Naive thymus-derived CD8-positive, alpha-beta T cell (primary cell): ENCODE measurements at regions not wholly inside any gene's neighbourhood (a gene's known extent, or its start where the extent isn't known, plus 50 kb on each side); places are given as distances from the start of the nearest gene placed in this dataset.
"Not testable (repeated sequence)": the region's sequence is repeated elsewhere in the genome, so short reads cannot be mapped to it uniquely, and the experiment has no call there.

Experiments
- ATAC-seq, 2 donors: fragments of 150-1000 bp; cut with Tn5 transposase in 1 of 2; sonication (Bioruptor Pico), chemical (Tn5 transposase) in 1 of 2; 1 replicate in 1 of 2; 2 replicates in 1 of 2; pipeline ENCODE4 v1.10.0; 2021; ENCODE audit warnings: mild to moderate bottlenecking in 2 of 2, moderate library complexity in 2 of 2
- POLR2A ChIA-PET: fragments of 350-600 bp; sonication (Branson Sonifier 250); formaldehyde crosslinking; loops from one replicate; lab custom pipeline; 2021; ENCODE audit warnings: antibody characterized with exemption; lab: Charles Lee
- DNase-seq, 10 donors: peaks; one replicate each; pipeline versions ENCODE4 v3.0.0 to v3.0.0-alpha.2; 2020 to 2022
- H3K27ac Mint-ChIP-seq, 10 donors: one replicate each; pipeline ENCODE4 v1.8.0; 2020 to 2022; ENCODE audit warnings: mild to moderate bottlenecking in 10 of 10, mixed read lengths in 10 of 10, moderate library complexity in 4 of 10, inconsistent platforms in 1 of 10
- H3K27me3 Mint-ChIP-seq, 5 donors: one replicate each; pipeline ENCODE4 v1.8.0; 2021 to 2022; ENCODE audit warnings: mixed read lengths in 5 of 5
- H3K36me3 Mint-ChIP-seq, 3 donors: one replicate each; pipeline ENCODE4 v1.8.0; 2020 to 2022; ENCODE audit warnings: mixed read lengths in 3 of 3, mild to moderate bottlenecking in 2 of 3, inconsistent platforms in 1 of 3
- H3K4me1 Mint-ChIP-seq, 4 donors: one replicate each; pipeline ENCODE4 v1.8.0; 2021 to 2022; ENCODE audit warnings: mixed read lengths in 4 of 4
- H3K4me3 Mint-ChIP-seq, 10 donors: one replicate each; pipeline ENCODE4 v1.8.0; 2020 to 2022; ENCODE audit warnings: mild to moderate bottlenecking in 10 of 10, mixed read lengths in 10 of 10, moderate library complexity in 6 of 10, inconsistent platforms in 1 of 10
- H3K9me3 Mint-ChIP-seq, 9 donors: one replicate each; pipeline ENCODE4 v1.8.0; 2020 to 2022; ENCODE audit warnings: mixed read lengths in 9 of 9, mild to moderate bottlenecking in 3 of 9, inconsistent platforms in 1 of 9, moderate library complexity in 1 of 9

DNA sequence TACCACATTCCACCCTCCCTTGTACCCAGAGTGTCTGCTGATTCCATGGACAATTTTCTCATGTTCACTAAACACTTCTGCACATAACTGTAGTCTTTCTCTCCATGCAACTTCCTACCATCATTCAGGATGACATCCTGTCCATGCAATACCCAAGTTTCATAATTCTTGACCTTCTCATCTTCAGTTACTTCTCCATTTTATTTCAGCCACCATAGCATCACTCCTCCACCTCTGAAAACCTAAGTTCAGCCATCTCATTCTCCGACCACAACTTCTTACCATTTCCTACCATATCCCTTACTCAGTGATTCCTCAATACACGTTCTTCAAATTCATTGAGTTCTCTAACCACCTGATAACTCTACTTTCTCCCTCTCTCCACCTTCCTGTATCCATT lies 216.5 kb upstream of the TENT5A start:
- H3K9me3 Mint-ChIP-seq = peaks cover 0 to 40% (median 11%) of the 10 kb centered on the region in 9 donors
- no peak overlapping the region for H3K27ac Mint-ChIP-seq
- peaks cover 0 to 5% (median 0%) of the 10 kb centered on the region in 3 donors for H3K36me3 Mint-ChIP-seq
- H3K4me1 Mint-ChIP-seq = no peaks in the 10 kb centered on the region
- H3K4me3 Mint-ChIP-seq = no peak overlapping the region
- H3K27me3 Mint-ChIP-seq = peaks cover 0 to 13% (median 10%) of the 10 kb centered on the region in 5 donors
- DNase-seq = no peak
- POLR2A ChIA-PET = no interaction called here
- no peak for ATAC-seq

GRCh38 chr6:81966968-81967367 lies 214.5 kb upstream of the TENT5A start:
- ATAC-seq = no peak
- DNase-seq = no peak
- H3K9me3 Mint-ChIP-seq = peaks cover 0 to 25% (median 7%) of the 10 kb centered on the region in 9 donors
- H3K27me3 Mint-ChIP-seq = peaks cover 0 to 13% (median 10%) of the 10 kb centered on the region in 5 donors
- no peak overlapping the region for H3K4me3 Mint-ChIP-seq
- no peak overlapping the region for H3K27ac Mint-ChIP-seq
- POLR2A ChIA-PET = no interaction called here
- H3K4me1 Mint-ChIP-seq = no peaks in the 10 kb centered on the region
- no peaks in the 10 kb centered on the region for H3K36me3 Mint-ChIP-seq

GRCh38 chr6:81962198-81962597 lies 209.7 kb upstream of the TENT5A start:
- no peak for ATAC-seq
- H3K36me3 Mint-ChIP-seq = peaks cover 0 to 8% (median 0%) of the 10 kb centered on the region in 3 donors
- H3K27me3 Mint-ChIP-seq = peaks cover 0 to 5% (median 0%) of the 10 kb centered on the region in 5 donors
- POLR2A ChIA-PET = no interaction called here
- H3K4me1 Mint-ChIP-seq = no peaks in the 10 kb centered on the region
- H3K27ac Mint-ChIP-seq = no peak overlapping the region
- DNase-seq = no peak
- H3K4me3 Mint-ChIP-seq = no peak overlapping the region
- peaks cover 0 to 21% (median 5%) of the 10 kb centered on the region in 9 donors for H3K9me3 Mint-ChIP-seq

GRCh38 chr6:81950877-81951276 lies 198.4 kb upstream of the TENT5A start:
- Mint-ChIP-seq H3K27me3 (peaks cover 0 to 3% (median 0%) of the 10 kb centered on the region in 5 donors), H3K4me3 (no peak overlapping the region), H3K9me3 (peaks cover 0 to 6% (median 2%) of the 10 kb centered on the region in 9 donors), H3K4me1 (no peaks in the 10 kb centered on the region), H3K36me3 (no peaks in the 10 kb centered on the region), H3K27ac (no peak overlapping the region)
- no peak for DNase-seq
- POLR2A ChIA-PET = no interaction called here
- ATAC-seq = no peak

- POLR2A ChIA-PET = no interaction called here
- H3K9me3 Mint-ChIP-seq = peaks cover 0 to 6% (median 2%) of the 10 kb centered on the region in 9 donors
- ATAC-seq (no peak), DNase-seq (no peak)
- H3K4me3 Mint-ChIP-seq = no peak overlapping the region
- H3K36me3 Mint-ChIP-seq = no peaks in the 10 kb centered on the region
- H3K27ac Mint-ChIP-seq = no peak overlapping the region
- H3K27me3 Mint-ChIP-seq = peaks cover 0 to 7% (median 0%) of the 10 kb centered on the region in 5 donors
- H3K4me1 Mint-ChIP-seq = no peaks in the 10 kb centered on the region
Observed at GRCh38 chr6:81948861-81949260, 196.4 kb upstream of the TENT5A start.

GRCh38 chr6:81948196-81948595 lies 195.7 kb upstream of the TENT5A start:
- H3K27me3 Mint-ChIP-seq, H3K4me3 Mint-ChIP-seq, POLR2A ChIA-PET: not testable (repeated sequence)

DNA sequence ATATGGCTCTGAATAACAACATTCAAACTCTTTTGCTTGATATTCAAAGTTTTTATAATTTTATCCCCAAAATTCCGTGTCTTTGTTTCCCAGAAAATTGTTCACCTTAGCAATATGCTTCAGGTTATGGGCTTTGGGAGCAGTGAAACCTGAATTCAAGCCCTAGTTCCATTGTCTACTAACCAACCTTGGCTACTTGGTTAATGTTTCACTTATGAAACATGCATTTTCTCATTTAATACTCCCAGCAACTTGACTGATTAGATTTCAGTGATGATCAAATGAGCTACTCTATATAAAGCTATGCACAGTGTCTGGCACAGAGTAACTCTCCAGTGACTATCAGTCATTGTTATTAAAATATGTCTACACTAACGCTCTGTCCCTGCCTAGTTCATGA lies 192.2 kb upstream of the TENT5A start:
- Mint-ChIP-seq H3K36me3 (no peaks in the 10 kb centered on the region), H3K9me3 (peaks cover 0 to 5% (median 0%) of the 10 kb centered on the region in 9 donors), H3K4me1 (no peaks in the 10 kb centered on the region), H3K27ac (no peak overlapping the region), H3K27me3 (peaks cover 0 to 7% (median 0%) of the 10 kb centered on the region in 5 donors), H3K4me3 (no peak overlapping the region)
- DNase-seq (no peak), ATAC-seq (no peak)
- POLR2A ChIA-PET = no interaction called here

More at GRCh38 chr6:81948196-81948595, 195.7 kb upstream of the TENT5A start:
- not testable (repeated sequence) for DNase-seq, H3K27ac Mint-ChIP-seq, H3K4me1 Mint-ChIP-seq, ATAC-seq, H3K36me3 Mint-ChIP-seq, H3K9me3 Mint-ChIP-seq

DNA sequence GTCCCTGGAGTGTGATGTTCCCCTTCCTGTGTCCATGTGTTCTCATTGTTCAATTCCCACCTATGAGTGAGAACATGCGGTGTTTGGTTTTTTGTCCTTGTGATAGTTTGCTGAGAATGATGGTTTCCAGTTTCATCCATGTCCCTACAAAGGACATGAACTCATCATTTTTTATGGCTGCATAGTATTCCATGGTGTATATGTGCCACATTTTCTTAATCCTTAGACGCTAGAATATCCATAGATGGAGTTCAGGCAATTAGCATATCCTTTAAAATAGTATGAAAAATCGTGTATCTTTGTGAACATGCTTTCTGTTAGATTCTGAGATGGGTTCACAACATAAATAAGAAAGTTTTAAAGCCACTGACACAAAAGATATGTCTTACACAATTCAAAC lies 190.4 kb upstream of the TENT5A start:
- H3K9me3 Mint-ChIP-seq, POLR2A ChIA-PET, H3K4me3 Mint-ChIP-seq, H3K27ac Mint-ChIP-seq, DNase-seq, ATAC-seq, H3K4me1 Mint-ChIP-seq, H3K36me3 Mint-ChIP-seq, H3K27me3 Mint-ChIP-seq: not testable (repeated sequence)

DNA sequence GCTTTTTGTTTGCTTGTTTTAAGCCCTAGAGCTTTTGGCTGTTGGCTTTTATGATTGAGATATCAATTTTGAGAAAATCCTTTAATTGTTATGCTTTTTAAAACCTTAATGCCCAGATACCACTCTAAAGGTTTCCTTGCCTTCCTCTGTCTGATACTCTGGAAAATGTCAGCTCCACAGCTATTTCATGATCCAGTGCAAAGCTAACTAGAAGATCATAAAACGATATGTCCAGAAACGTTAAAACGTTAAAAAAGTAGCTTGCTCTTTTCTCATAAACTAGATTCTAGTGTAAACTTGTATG lies 189.5 kb upstream of the TENT5A start:
- Mint-ChIP-seq H3K27ac (no peak overlapping the region), H3K36me3 (no peaks in the 10 kb centered on the region), H3K4me1 (no peaks in the 10 kb centered on the region), H3K4me3 (no peak overlapping the region), H3K27me3 (peaks cover 0 to 4% (median 0%) of the 10 kb centered on the region in 5 donors), H3K9me3 (peaks cover 0 to 10% (median 0%) of the 10 kb centered on the region in 9 donors)
- POLR2A ChIA-PET = no interaction called here
- ATAC-seq = no peak
- no peak for DNase-seq

GRCh38 chr6:81940451-81940985 lies 188.0 kb upstream of the TENT5A start:
- POLR2A ChIA-PET = no interaction called here
- peaks cover 0 to 10% (median 0%) of the 10 kb centered on the region in 9 donors for H3K9me3 Mint-ChIP-seq
- ATAC-seq (no peak), DNase-seq (no peak)
- no peak overlapping the region for H3K27ac Mint-ChIP-seq
- peaks cover 0 to 4% (median 0%) of the 10 kb centered on the region in 5 donors for H3K27me3 Mint-ChIP-seq
- H3K4me1 Mint-ChIP-seq = no peaks in the 10 kb centered on the region
- no peak overlapping the region for H3K4me3 Mint-ChIP-seq
- no peaks in the 10 kb centered on the region for H3K36me3 Mint-ChIP-seq

DNA sequence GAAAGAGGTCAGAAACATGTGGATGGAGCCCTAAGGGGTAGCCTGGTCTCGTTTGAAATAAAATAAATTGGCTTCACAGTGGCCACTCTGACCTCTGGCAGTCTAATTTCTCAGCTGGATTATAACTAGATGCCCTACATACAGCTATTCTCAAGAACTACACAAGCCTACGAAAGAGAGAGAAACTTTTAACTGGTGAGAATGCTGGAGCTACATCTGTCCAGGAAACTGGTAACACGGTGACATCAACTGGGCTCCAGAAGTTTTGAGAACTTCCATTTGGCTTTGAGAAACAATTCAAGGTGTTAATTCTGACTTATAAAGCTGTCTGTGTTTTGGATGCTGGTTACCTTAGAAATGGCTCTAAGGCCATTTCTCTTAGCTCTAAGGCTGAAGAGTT lies 187.3 kb upstream of the TENT5A start:
- H3K4me3 Mint-ChIP-seq = no peak overlapping the region
- no peak for DNase-seq
- no peak for ATAC-seq
- peaks cover 0 to under 1% (median 0%) of the 10 kb centered on the region in 5 donors for H3K27me3 Mint-ChIP-seq
- no peaks in the 10 kb centered on the region for H3K36me3 Mint-ChIP-seq
- H3K27ac Mint-ChIP-seq = no peak overlapping the region
- POLR2A ChIA-PET = no interaction called here
- peaks cover 0 to 10% (median 0%) of the 10 kb centered on the region in 9 donors for H3K9me3 Mint-ChIP-seq
- no peaks in the 10 kb centered on the region for H3K4me1 Mint-ChIP-seq

GRCh38 chr6:81938991-81939732 lies 186.7 kb upstream of the TENT5A start:
- ATAC-seq (no peak), DNase-seq (no peak)
- Mint-ChIP-seq H3K27ac (no peak overlapping the region), H3K4me3 (no peak overlapping the region), H3K4me1 (peaks cover 0 to 1% (median 0%) of the 10 kb centered on the region in 4 donors), H3K27me3 (no peaks in the 10 kb centered on the region), H3K36me3 (no peaks in the 10 kb centered on the region), H3K9me3 (peaks cover 0 to 10% (median 0%) of the 10 kb centered on the region in 9 donors)
- POLR2A ChIA-PET = no interaction called here

GRCh38 chr6:81938014-81938856 lies 185.8 kb upstream of the TENT5A start:
- POLR2A ChIA-PET = no interaction called here

More at GRCh38 chr6:81938014-81938856, 185.8 kb upstream of the TENT5A start:
- H3K4me3 Mint-ChIP-seq = no peak overlapping the region
- DNase-seq (no peak), ATAC-seq (no peak)
- H3K27me3 Mint-ChIP-seq = no peaks in the 10 kb centered on the region
- H3K36me3 Mint-ChIP-seq = no peaks in the 10 kb centered on the region
- H3K27ac Mint-ChIP-seq = no peak overlapping the region
- H3K9me3 Mint-ChIP-seq = peaks cover 0 to 11% (median 0%) of the 10 kb centered on the region in 9 donors
- peaks cover 0 to 1% (median 0%) of the 10 kb centered on the region in 4 donors for H3K4me1 Mint-ChIP-seq
